Activated CD8-positive, alpha-beta memory T cell treated with anti-CD3 and anti-CD28 coated beads, Interleukin-2, amount 50 U/mL, for 24 hours (primary cell): ENCODE measurements at regions not wholly inside any gene's neighbourhood (a gene's known extent, or its start where the extent isn't known, plus 50 kb on each side); places are given as distances from the start of the nearest gene placed in this dataset.
"Not testable (repeated sequence)": the region's sequence is repeated elsewhere in the genome, so short reads cannot be mapped to it uniquely, and the experiment has no call there.

Source experiments
- DNase-seq: peaks from one replicate; pipeline ENCODE4 v3.0.0-alpha.2; 2020; ENCODE audit errors: extremely low read depth

- DNase-seq, result no peak
Observed at GRCh38 chr12:131644481-131644880, 66.4 kb upstream of the SFSWAP start.

- DNase-seq, result not testable (repeated sequence)
Observed at GRCh38 chr12:131644917-131645316, 66.0 kb upstream of the SFSWAP start.

- not testable (repeated sequence) for DNase-seq
Observed at GRCh38 chr12:131645557-131645956, 65.3 kb upstream of the SFSWAP start.

GRCh38 chr12:131646444-131646843, 64.4 kb upstream of the SFSWAP start:
- not testable (repeated sequence) for DNase-seq

- no peak for DNase-seq
Observed at GRCh38 chr12:131647667-131648066, 63.2 kb upstream of the SFSWAP start.

GRCh38 chr12:131655469-131656174, 55.3 kb upstream of the SFSWAP start:
- DNase-seq, result not testable (repeated sequence)

- DNase-seq, result not testable (repeated sequence)
Observed at GRCh38 chr12:131656796-131657195, 54.1 kb upstream of the SFSWAP start.

GRCh38 chr12:131658605-131659004, 52.3 kb upstream of the SFSWAP start:
- DNase-seq, result not testable (repeated sequence)

GRCh38 chr12:131659484-131659883, 51.4 kb upstream of the SFSWAP start:
- DNase-seq, result not testable (repeated sequence)

GRCh38 chr12:131659976-131660375, 50.9 kb upstream of the SFSWAP start:
- DNase-seq, result not testable (repeated sequence)

GRCh38 chr12:131660401-131660800, 50.5 kb upstream of the SFSWAP start:
- not testable (repeated sequence) for DNase-seq
